GM12878 (cell line): ENCODE measurements at regions not wholly inside any gene's neighbourhood (a gene's known extent, or its start where the extent isn't known, plus 50 kb on each side); places are given as distances from the start of the nearest gene placed in this dataset.

ENCODE experiments used
- ATAC-seq: fragments of 200-7000 bp; cut with Tn5 transposase; 3 replicates; pipeline ENCODE4 v1.9.1; 2020; ENCODE audit warnings: mild to moderate bottlenecking, moderate library complexity
- BruUV-seq: library from RNA; stranded (reverse); fragments of 400-500 nt; replicated peaks from 2 replicates; lab custom pipeline; 2021; lab: Mats Ljungman, UMichigan
- CTCF ChIA-PET: fragments of 300-600 bp; sonication (Branson Sonifier 250); formaldehyde crosslinking; extraction: SDS; loops from one replicate; lab custom pipeline; 2021; ENCODE audit warnings: inconsistent platforms; lab: Yijun Ruan, JAX
- POLR2A ChIA-PET: fragments of 350-600 bp; formaldehyde crosslinking; extraction: SDS; loops from one replicate; lab custom pipeline; 2021; ENCODE audit warnings: inconsistent platforms; lab: Charles Lee
- RAD21 ChIA-PET: fragments of 300-600 bp; sonication (Branson Sonifier 250); formaldehyde crosslinking; loops from one replicate; lab custom pipeline; 2023; ENCODE audit warnings: antibody characterized with exemption; ENCODE audit not compliant: unreplicated experiment; lab: Charles Lee
- SMC1A ChIA-PET: fragments of 300-600 bp; sonication (Branson Sonifier 250); formaldehyde crosslinking; loops from one replicate; lab custom pipeline; 2023; ENCODE audit not compliant: unreplicated experiment, uncharacterized antibody; lab: Charles Lee
- DNase-seq: peaks from one replicate; pipeline ENCODE4 v3.0.0-alpha.2; 2011; ENCODE audit warnings: low read depth, low spot score
- FAIRE-seq: peaks from 3 replicates; lab custom pipeline; 2011; peaks lifted over from hg19 to GRCh38; lab: Jason Lieb, UNC
- H2AFZ ChIP-seq: 2 replicates; pipeline ENCODE4 v1.6.0; 2011; ENCODE audit warnings: low read depth, low read length, control low read depth; ENCODE audit not compliant: control insufficient read depth
- H3K27ac ChIP-seq: 2 replicates; pipeline ENCODE4 v1.5.1; 2011; ENCODE audit warnings: control low read depth; ENCODE audit not compliant: control insufficient read depth, insufficient read depth
- H3K27me3 ChIP-seq, 2 experiments: replicated peaks in 1 of 2; 2 replicates each; pipeline versions ENCODE4 v1.6.0 to v1.6.1; 2011; ENCODE audit warnings: low read length in 1 of 2; ENCODE audit not compliant: control insufficient read depth in 2 of 2, insufficient read depth in 2 of 2
- H3K36me3 ChIP-seq, 2 experiments: 2 replicates each; pipeline ENCODE4 v1.5.1; 2011; ENCODE audit warnings: low read length in 1 of 2; ENCODE audit not compliant: control insufficient read depth in 2 of 2, insufficient read depth in 2 of 2
- H3K4me1 ChIP-seq: 2 replicates; pipeline ENCODE4 v1.6.1; 2011; ENCODE audit warnings: mild to moderate bottlenecking, low read length, moderate library complexity, mixed read lengths; ENCODE audit not compliant: control insufficient read depth, insufficient read depth
- H3K4me2 ChIP-seq: 2 replicates; pipeline ENCODE4 v1.6.0; 2011; ENCODE audit warnings: control low read depth; ENCODE audit not compliant: control insufficient read depth, insufficient read depth
- H3K4me3 ChIP-seq: fragments of 200-600 bp; sonication (generic); 2 replicates; pipeline ENCODE4 v1.5.1; 2016
- H3K79me2 ChIP-seq: 2 replicates; pipeline ENCODE4 v1.6.0; 2011; ENCODE audit warnings: low read length; ENCODE audit not compliant: control insufficient read depth, insufficient read depth
- H3K9ac ChIP-seq: 2 replicates; pipeline ENCODE4 v1.8.0; 2011; ENCODE audit warnings: low read length, control low read depth, mixed read lengths; ENCODE audit not compliant: control insufficient read depth, insufficient read depth
- H3K9me3 ChIP-seq: replicated peaks from 3 replicates; pipeline ENCODE4 v1.5.1; 2011; ENCODE audit warnings: mild to moderate bottlenecking, low read length; ENCODE audit not compliant: control insufficient read depth, insufficient read depth
- H4K20me1 ChIP-seq: 2 replicates; pipeline ENCODE4 v1.6.0; 2011; ENCODE audit not compliant: control insufficient read depth, insufficient read depth
- BCLAF1 ChIP-seq: fragments of 450-650 bp; IDR thresholded peaks from 2 replicates; pipeline ENCODE4 v1.6.1; 2017; ENCODE audit warnings: antibody characterized with exemption, mild to moderate bottlenecking, moderate library complexity
- CBFB ChIP-seq: IDR thresholded peaks from 2 replicates; pipeline ENCODE4 v1.6.1; 2016; ENCODE audit warnings: antibody characterized with exemption, low read depth
- CTCF ChIP-seq, 3 experiments: IDR thresholded peaks in 2 of 3; conservative IDR thresholded peaks in 1 of 3; 2 replicates each; pipeline ENCODE4 v1.5.1; 2011; ENCODE audit warnings: low read depth in 3 of 3, low read length in 3 of 3, mild to moderate bottlenecking in 3 of 3, control low read depth in 2 of 3, moderate library complexity in 2 of 3, inconsistent platforms in 1 of 3, mixed read lengths in 1 of 3; ENCODE audit not compliant: control insufficient read depth in 2 of 3, insufficient read depth in 1 of 3; ENCODE audit errors: extremely low read depth in 1 of 3
- HCFC1 ChIP-seq: fragments of 150-350 bp; IDR thresholded peaks from 2 replicates; pipeline ENCODE4 v1.6.1; 2014; ENCODE audit warnings: low read length
- HDAC2 ChIP-seq: fragments of 200-600 bp; sonication (generic); IDR thresholded peaks from 2 replicates; pipeline ENCODE4 v1.6.1; 2017
- IRF3 ChIP-seq: fragments of 450-650 bp; IDR thresholded peaks from 2 replicates; pipeline ENCODE4 v1.6.1; 2014; ENCODE audit warnings: mild to moderate bottlenecking
- PBX3 ChIP-seq: IDR thresholded peaks from 2 replicates; pipeline ENCODE4 v1.6.1; 2011; ENCODE audit warnings: mild to moderate bottlenecking, low read depth, low read length, moderate library complexity; ENCODE audit not compliant: insufficient replicate concordance
- ZNF592 ChIP-seq: fragments of 450-650 bp; IDR thresholded peaks from 2 replicates; pipeline ENCODE4 v1.6.1; 2017; ENCODE audit warnings: mild to moderate bottlenecking, moderate library complexity
- WGBS: methylation state at CpG from one replicate; pipeline ENCODE4 v1.1.6; 2016; ENCODE audit warnings: low lambda C conversion rate; ENCODE audit not compliant: insufficient replicate concordance, insufficient coverage; ENCODE audit errors: missing lambda C conversion rate; 5-methylcytosine and 5-hydroxymethylcytosine counted together
- in situ Hi-C: fragments of 300-500 bp; cut with MboI; formaldehyde crosslinking; loops from 9 replicates; pipeline ENCODE4 v1.14.3; 2018; ENCODE audit warnings: mixed read lengths
- intact Hi-C: fragments of 100-400 bp; cut with micrococcal nuclease; formaldehyde crosslinking; loops from one replicate; pipeline ENCODE4 v1.14.2; 2022; ENCODE audit not compliant: unreplicated experiment

GRCh38 chr13:37966266-37966665 lies 96.7 kb upstream of the TRPC4 start (continued):
- TF ChIP-seq BCLAF1 (no peak), HDAC2 (no peak), PBX3 (no peak)

- POLR2A ChIA-PET: no interaction called here
- no peaks in the 10 kb centered on the region for H3K79me2 ChIP-seq
- no peaks in the 10 kb centered on the region for H3K4me1 ChIP-seq
- H3K9ac ChIP-seq: no peak overlapping the region
- H3K9me3 ChIP-seq: no peaks in the 10 kb centered on the region
- no peak overlapping the region for H3K4me3 ChIP-seq
- ATAC-seq: no peak
- H3K36me3 ChIP-seq: no peaks in the 10 kb centered on the region
- 23% methylated on average over 1 of the region's 1 CpG for WGBS
- FAIRE-seq: no peak
- no peak overlapping the region for H3K4me2 ChIP-seq
- CTCF ChIA-PET: no interaction called here
- intact Hi-C loops: no loop called here
- SMC1A ChIA-PET: no interaction called here
- in situ Hi-C loops: no loop called here
- no peaks in the 10 kb centered on the region for H3K27me3 ChIP-seq
- no peaks in the 10 kb centered on the region for H4K20me1 ChIP-seq
- H3K27ac ChIP-seq: no peak overlapping the region
- no peak for DNase-seq
- H2AFZ ChIP-seq: no peak overlapping the region
- RAD21 ChIA-PET: no interaction called here
- BruUV-seq: no TSS peak
- no peak for TF ChIP-seq CBFB
- TF ChIP-seq HCFC1: no peak
- no peak for TF ChIP-seq IRF3
- TF ChIP-seq ZNF592: no peak
- 0 out of 6 replicates have a peak, but pooled peaks of 1 of the 3 experiments have one; percentile 9 for TF ChIP-seq CTCF (IDR thresholded peaks at IDR 0.05 in 2 of 3, conservative IDR thresholded peaks at IDR 0.05 in 1 of 3; ENCODE audit: control insufficient read depth in 2 of 3, extremely low read depth in 1 of 3, insufficient read depth in 1 of 3, low read depth in 3 of 3, low read length in 3 of 3)
These were observed 90.9 kb upstream of the TRPC4 start for GRCh38 chr13:37960427-37960826.
